ENCODE measurements at regions not wholly inside any gene's neighbourhood (a gene's known extent, or its start where the extent isn't known, plus 50 kb on each side); places are given as distances from the start of the nearest gene placed in this dataset.

GRCh38 chr12:31900271-31900670 lies 58.9 kb upstream of the RESF1 start:
- TF ChIP-seq CTCF (optimal IDR thresholded peaks at IDR 0.05 in 1 of 3, IDR thresholded peaks at IDR 0.05 in 1 of 3, conservative IDR thresholded peaks at IDR 0.05 in 1 of 3; ENCODE audit: extremely low read depth in 1 of 3, insufficient read depth in 2 of 3, low read length in 3 of 3) (no peak), EZH2 (IDR thresholded peaks at IDR 0.05; ENCODE audit: low read length) (no peak)

Measured in keratinocyte (primary cell).